WTC11 (cell line): ENCODE measurements at regions not wholly inside any gene's neighbourhood (a gene's known extent, or its start where the extent isn't known, plus 50 kb on each side); places are given as distances from the start of the nearest gene placed in this dataset.

Source experiments
- ATAC-seq: fragments of 200-7000 bp; cut with Tn5 transposase; 2 replicates; pipeline ENCODE4 v1.10.0; 2021; ENCODE audit warnings: mild to moderate bottlenecking, moderate library complexity
- CTCF ChIA-PET: fragments of 300-600 bp; sonication (Branson Sonifier 250); formaldehyde crosslinking; loops from one replicate; lab custom pipeline; 2021; ENCODE audit warnings: antibody characterized with exemption; lab: Charles Lee
- POLR2A ChIA-PET: fragments of 350-600 bp; sonication (Branson Sonifier 250); formaldehyde crosslinking; loops from one replicate; lab custom pipeline; 2021; ENCODE audit warnings: antibody characterized with exemption; lab: Charles Lee
- DNase-seq: peaks from one replicate; pipeline ENCODE4 v3.0.0; 2021; ENCODE audit warnings: low spot score
- H3K27ac Mint-ChIP-seq: 2 replicates; pipeline ENCODE4 v1.8.0; 2021; ENCODE audit warnings: mixed read lengths
- H3K27me3 Mint-ChIP-seq: 2 replicates; pipeline ENCODE4 v1.8.0; 2021; ENCODE audit warnings: low read depth, mild to moderate bottlenecking, moderate library complexity, mixed read lengths
- H3K36me3 Mint-ChIP-seq: 2 replicates; pipeline ENCODE4 v1.8.0; 2021; ENCODE audit warnings: mixed read lengths
- H3K4me1 Mint-ChIP-seq: 2 replicates; pipeline ENCODE4 v1.8.0; 2022; ENCODE audit warnings: mixed read lengths
- H3K4me3 Mint-ChIP-seq: 2 replicates; pipeline ENCODE4 v1.8.0; 2021; ENCODE audit warnings: mild to moderate bottlenecking, moderate library complexity, mixed read lengths
- H3K9me3 Mint-ChIP-seq: 2 replicates; pipeline ENCODE4 v1.8.0; 2021; ENCODE audit warnings: mixed read lengths
- CDX4 ChIP-seq: fragments of 250-450 bp; sonication (Bioruptor Pico); IDR thresholded peaks from 2 replicates; pipeline ENCODE4 v1.9.0; 2021; ENCODE audit warnings: moderate library complexity, mild to moderate bottlenecking, inconsistent platforms, borderline replicate concordance
- CREB1 ChIP-seq: sonication (generic); formaldehyde crosslinking; IDR thresholded peaks from 2 replicates; pipeline ENCODE4 v1.8.0; 2023; ENCODE audit warnings: mild to moderate bottlenecking, missing genetic modification reagents
- CREM ChIP-seq: sonication (generic); formaldehyde crosslinking; IDR thresholded peaks from 2 replicates; pipeline ENCODE4 v1.8.1; 2022; ENCODE audit warnings: mild to moderate bottlenecking, missing genetic modification reagents, moderate library complexity
- E2F1 ChIP-seq: sonication (generic); formaldehyde crosslinking; IDR thresholded peaks from 2 replicates; pipeline ENCODE4 v1.8.0; 2022; ENCODE audit warnings: mild to moderate bottlenecking, missing genetic modification reagents
- E2F5 ChIP-seq: sonication (generic); formaldehyde crosslinking; IDR thresholded peaks from 2 replicates; pipeline ENCODE4 v1.8.1; 2022; ENCODE audit warnings: mild to moderate bottlenecking, moderate library complexity, missing genetic modification reagents
- EMX1 ChIP-seq: fragments of 250-450 bp; sonication (Bioruptor Pico); IDR thresholded peaks from 2 replicates; pipeline ENCODE4 v1.8.0; 2021; ENCODE audit warnings: mild to moderate bottlenecking
- ESRRA ChIP-seq: sonication (generic); formaldehyde crosslinking; IDR thresholded peaks from 2 replicates; pipeline ENCODE4 v1.8.1; 2022; ENCODE audit warnings: mild to moderate bottlenecking, missing genetic modification reagents, borderline replicate concordance
- ETV6 ChIP-seq: sonication (generic); formaldehyde crosslinking; IDR thresholded peaks from 2 replicates; pipeline ENCODE4 v1.8.1; 2022; ENCODE audit warnings: mild to moderate bottlenecking, missing genetic modification reagents
- FOXJ3 ChIP-seq: sonication (generic); formaldehyde crosslinking; IDR thresholded peaks from 2 replicates; pipeline ENCODE4 v1.9.0; 2021; ENCODE audit warnings: missing genetic modification reagents, mild to moderate bottlenecking, borderline replicate concordance
- GABPB1 ChIP-seq: sonication (generic); formaldehyde crosslinking; IDR thresholded peaks from 2 replicates; pipeline ENCODE4 v1.8.1; 2023; ENCODE audit warnings: mild to moderate bottlenecking, missing genetic modification reagents
- GRHL2 ChIP-seq: fragments of 250-450 bp; sonication (Bioruptor Pico); IDR thresholded peaks from 2 replicates; pipeline ENCODE4 v1.8.0; 2022; ENCODE audit warnings: mild to moderate bottlenecking, moderate library complexity; ENCODE audit not compliant: insufficient replicate concordance, severe bottlenecking
- IRF2 ChIP-seq: sonication (generic); formaldehyde crosslinking; IDR thresholded peaks from 2 replicates; pipeline ENCODE4 v1.8.0; 2022; ENCODE audit warnings: low read depth, missing genetic modification reagents, borderline replicate concordance
- KAT7 ChIP-seq: sonication (generic); formaldehyde crosslinking; IDR thresholded peaks from 2 replicates; pipeline ENCODE4 v1.8.1; 2023; ENCODE audit warnings: missing genetic modification reagents, mild to moderate bottlenecking, borderline replicate concordance
- MAX ChIP-seq: sonication (generic); formaldehyde crosslinking; IDR thresholded peaks from 2 replicates; pipeline ENCODE4 v1.8.0; 2022; ENCODE audit warnings: mild to moderate bottlenecking, missing genetic modification reagents
- MLX ChIP-seq: sonication (generic); formaldehyde crosslinking; IDR thresholded peaks from 2 replicates; pipeline ENCODE4 v1.8.1; 2023; ENCODE audit warnings: mild to moderate bottlenecking, missing genetic modification reagents, moderate library complexity
- SOX15 ChIP-seq: fragments of 250-450 bp; sonication (Bioruptor Pico); IDR thresholded peaks from 2 replicates; pipeline ENCODE4 v1.9.0; 2021; ENCODE audit warnings: mild to moderate bottlenecking
- SP1 ChIP-seq: sonication (generic); formaldehyde crosslinking; conservative IDR thresholded peaks from 2 replicates; pipeline ENCODE4 v1.8.1; 2022; ENCODE audit warnings: missing genetic modification reagents
- ZBTB43 ChIP-seq: sonication (generic); formaldehyde crosslinking; IDR thresholded peaks from 2 replicates; pipeline ENCODE4 v1.8.1; 2023; ENCODE audit warnings: mild to moderate bottlenecking, missing genetic modification reagents
- ZNF138 ChIP-seq: sonication (generic); formaldehyde crosslinking; conservative IDR thresholded peaks from 2 replicates; pipeline ENCODE4 v1.8.1; 2022; ENCODE audit warnings: mild to moderate bottlenecking, moderate library complexity, missing genetic modification reagents
- ZNF219 ChIP-seq: sonication (generic); formaldehyde crosslinking; IDR thresholded peaks from 2 replicates; pipeline ENCODE4 v1.8.0; 2023; ENCODE audit warnings: missing genetic modification reagents, mild to moderate bottlenecking, borderline replicate concordance
- ZNF317 ChIP-seq: sonication (generic); formaldehyde crosslinking; IDR thresholded peaks from 2 replicates; pipeline ENCODE4 v1.8.1; 2023; ENCODE audit warnings: low read depth, mild to moderate bottlenecking, moderate library complexity, missing genetic modification reagents, borderline replicate concordance
- ZNF425 ChIP-seq: fragments of 250-450 bp; sonication (Bioruptor Pico); conservative IDR thresholded peaks from 2 replicates; pipeline ENCODE4 v1.9.0; 2021; ENCODE audit warnings: mild to moderate bottlenecking
- ZNF532 ChIP-seq: fragments of 250-450 bp; sonication (Bioruptor Pico); IDR thresholded peaks from 2 replicates; pipeline ENCODE4 v1.9.0; 2021; ENCODE audit warnings: mild to moderate bottlenecking, borderline replicate concordance
- ZSCAN18 ChIP-seq: fragments of 250-450 bp; sonication (Bioruptor Pico); IDR thresholded peaks from 2 replicates; pipeline ENCODE4 v2.1.2; 2022; ENCODE audit warnings: mild to moderate bottlenecking, moderate library complexity

GRCh38 chr4:151564321-151564720 lies 155.3 kb downstream of the FHIP1A start:
- CTCF ChIA-PET = no interaction called here
- Mint-ChIP-seq H3K4me3 (no peak overlapping the region), H3K27me3 (no peaks in the 10 kb centered on the region), H3K27ac (no peak overlapping the region), H3K9me3 (no peaks in the 10 kb centered on the region), H3K4me1 (peaks cover 12% of the 10 kb centered on the region), H3K36me3 (no peaks in the 10 kb centered on the region)
- TF ChIP-seq CREM (CRISPR knock-in tag) (no peak), E2F1 (no peak), SOX15 (CRISPR knock-in tag) (no peak), ZNF219 (CRISPR knock-in tag) (no peak), E2F5 (no peak), ZNF532 (CRISPR knock-in tag) (no peak), ZNF425 (CRISPR knock-in tag) (no peak), IRF2 (no peak), KAT7 (CRISPR knock-in tag) (no peak), ETV6 (no peak), MLX (no peak), SP1 (CRISPR knock-in tag) (no peak), FOXJ3 (CRISPR knock-in tag) (no peak)
- no peak for ATAC-seq
- POLR2A ChIA-PET = no interaction called here
- no peak for DNase-seq

- no peaks in the 10 kb centered on the region for H3K36me3 Mint-ChIP-seq
- H3K4me3 Mint-ChIP-seq = no peak overlapping the region
- H3K9me3 Mint-ChIP-seq = no peaks in the 10 kb centered on the region
- H3K4me1 Mint-ChIP-seq = peaks cover 12% of the 10 kb centered on the region
- CTCF ChIA-PET = no interaction called here
- no peak for DNase-seq
- no peaks in the 10 kb centered on the region for H3K27me3 Mint-ChIP-seq
- no peak overlapping the region for H3K27ac Mint-ChIP-seq
- POLR2A ChIA-PET = no interaction called here
- ATAC-seq = no peak
- no peak for TF ChIP-seq GABPB1
- no peak for TF ChIP-seq CREB1 (CRISPR knock-in tag)
- no peak for TF ChIP-seq ZNF317 (CRISPR knock-in tag)
- no peak for TF ChIP-seq ZNF138 (CRISPR knock-in tag)
- TF ChIP-seq ESRRA (CRISPR knock-in tag) = no peak
- no peak for TF ChIP-seq ZSCAN18 (CRISPR knock-in tag)
- no peak for TF ChIP-seq GRHL2 (CRISPR knock-in tag)
- TF ChIP-seq CDX4 (CRISPR knock-in tag) = no peak
- TF ChIP-seq MAX = no peak
- TF ChIP-seq EMX1 (CRISPR knock-in tag) = no peak
- TF ChIP-seq ZBTB43 = no peak
Measured at GRCh38 chr4:151565583-151565982, 156.6 kb downstream of the FHIP1A start.
